HG02973 (cell line): ENCODE measurements at regions not wholly inside any gene's neighbourhood (a gene's known extent, or its start where the extent isn't known, plus 50 kb on each side); places are given as distances from the start of the nearest gene placed in this dataset.

Experiments used
- ATAC-seq: cut with Tn5 transposase; IDR thresholded peaks from one replicate; pipeline ENCODE4 v1.9.1; 2021; ENCODE audit warnings: moderate library complexity; ENCODE audit not compliant: unreplicated experiment

GRCh38 chr2:147792966-147793617 is 51.7 kb upstream of the ACVR2A start:
- ATAC-seq = no peak

- ATAC-seq = no peak
Observed at GRCh38 chr2:147790580-147790979, 54.2 kb upstream of the ACVR2A start.

GRCh38 chr2:147789720-147790119 is 55.1 kb upstream of the ACVR2A start:
- no peak for ATAC-seq

- no peak for ATAC-seq
Observed at GRCh38 chr2:147789287-147789686, 55.5 kb upstream of the ACVR2A start.

GRCh38 chr2:147782141-147782930 is 62.5 kb upstream of the ACVR2A start:
- no peak for ATAC-seq

GRCh38 chr2:147779440-147779839 is 65.4 kb upstream of the ACVR2A start:
- no peak for ATAC-seq

GRCh38 chr2:147777394-147777793 is 67.4 kb upstream of the ACVR2A start:
- no peak for ATAC-seq

- no peak for ATAC-seq
Observed at GRCh38 chr2:147774805-147775204, 70.0 kb upstream of the ACVR2A start.

GRCh38 chr2:147773479-147773878 is 71.3 kb upstream of the ACVR2A start:
- ATAC-seq = no peak

GRCh38 chr2:147772781-147773180 is 72.0 kb upstream of the ACVR2A start:
- ATAC-seq = no peak

- ATAC-seq = no peak
Observed at GRCh38 chr2:147763861-147764260, 81.0 kb upstream of the ACVR2A start.

- no peak for ATAC-seq
Observed at GRCh38 chr2:147760984-147761383, 83.8 kb upstream of the ACVR2A start.

GRCh38 chr2:147759536-147759935 is 85.3 kb upstream of the ACVR2A start:
- ATAC-seq = no peak

- ATAC-seq = no peak
Observed at GRCh38 chr2:147758821-147759220, 86.0 kb upstream of the ACVR2A start.

- ATAC-seq = no peak
Observed at GRCh38 chr2:147756069-147756468, 88.8 kb upstream of the ACVR2A start.

GRCh38 chr2:147740211-147740927 is 104.5 kb upstream of the ACVR2A start:
- ATAC-seq = no peak

GRCh38 chr2:147739508-147739907 is 105.3 kb upstream of the ACVR2A start:
- no peak for ATAC-seq

GRCh38 chr2:147718831-147719230 is 126.0 kb upstream of the ACVR2A start:
- ATAC-seq = no peak

GRCh38 chr2:147716906-147717305 is 127.9 kb upstream of the ACVR2A start:
- no peak for ATAC-seq

GRCh38 chr2:147715807-147716206 is 129.0 kb upstream of the ACVR2A start:
- ATAC-seq = peak; percentile 74

- ATAC-seq = no peak
Observed at GRCh38 chr2:147714582-147714981, 130.2 kb upstream of the ACVR2A start.

GRCh38 chr2:147713349-147713748 is 131.5 kb upstream of the ACVR2A start:
- ATAC-seq = no peak
